Astrocyte of the hippocampus (primary cell): ENCODE measurements at regions not wholly inside any gene's neighbourhood (a gene's known extent, or its start where the extent isn't known, plus 50 kb on each side); places are given as distances from the start of the nearest gene placed in this dataset.

Experiments used
- DNase-seq: peaks from one replicate; pipeline ENCODE4 v3.0.0; 2011; ENCODE audit warnings: low read depth, low spot score

DNA sequence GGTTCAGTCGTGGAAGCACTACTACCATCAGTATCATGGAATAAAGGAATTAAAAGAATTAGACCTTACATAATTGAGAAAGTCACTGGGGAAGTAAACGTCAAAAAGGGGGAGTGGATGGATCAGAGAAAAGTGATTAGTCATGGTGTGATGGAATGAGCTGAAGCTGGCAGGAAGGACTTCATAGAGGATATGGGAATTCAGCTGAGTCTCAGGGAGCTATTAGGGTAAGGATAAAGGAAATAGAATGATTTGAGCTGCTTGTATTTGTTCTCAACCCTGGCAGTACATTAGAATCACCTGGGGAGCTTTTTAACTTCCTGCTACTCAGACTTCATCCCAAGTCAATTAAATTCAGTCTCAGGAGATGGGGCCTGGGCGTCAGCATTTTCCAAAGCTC lies 53.4 kb upstream of the SETBP1 start:
- peak; percentile 48 for DNase-seq

DNA sequence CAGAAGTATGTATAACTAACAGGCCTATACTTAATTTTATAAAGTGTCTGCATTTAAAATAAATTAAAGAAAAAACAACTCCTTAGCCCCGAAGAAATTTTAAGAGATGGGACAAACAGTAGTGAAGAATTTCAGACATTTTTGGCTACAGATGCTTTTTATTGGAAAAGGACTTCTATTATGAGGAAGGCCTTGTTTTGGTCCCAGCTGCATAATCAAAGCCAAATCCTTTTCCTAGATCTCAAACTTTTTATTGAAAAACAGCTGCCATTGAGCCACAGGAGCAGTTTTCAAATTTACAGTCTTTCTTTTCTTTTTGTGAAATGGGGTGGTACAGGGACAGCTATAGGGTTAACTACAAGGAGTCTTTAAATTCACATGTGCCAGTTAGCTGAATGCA lies 51.3 kb upstream of the SETBP1 start:
- no peak for DNase-seq

DNA sequence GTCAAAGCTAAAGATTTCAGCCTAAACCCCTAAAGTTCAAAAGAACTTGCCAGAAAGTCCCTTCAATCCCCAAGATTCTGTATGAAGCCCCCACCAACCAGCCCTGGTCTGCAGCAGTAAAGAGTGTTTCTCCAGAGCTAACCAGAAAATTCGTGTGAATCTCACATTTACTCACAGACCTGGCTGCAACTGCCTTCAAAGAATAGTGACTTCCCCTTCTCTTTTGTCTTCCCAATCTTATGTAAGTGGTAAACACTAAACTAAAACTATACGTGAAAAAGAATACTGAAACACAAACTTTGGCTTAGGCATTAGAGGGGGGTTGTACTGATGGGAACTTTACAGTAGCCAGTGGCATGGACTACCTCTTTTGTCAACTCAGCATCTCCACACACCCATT lies 50.6 kb upstream of the SETBP1 start:
- no peak for DNase-seq
